Gastroesophageal sphincter (tissue), 3 donors: ENCODE measurements at regions not wholly inside any gene's neighbourhood (a gene's known extent, or its start where the extent isn't known, plus 50 kb on each side); places are given as distances from the start of the nearest gene placed in this dataset.

ENCODE experiments used
- CTCF ChIP-seq, 4 experiments: fragments of 200-600 bp in 2 of 4; fragments of 450-650 bp in 2 of 4; sonication (generic) in 1 of 4; IDR thresholded peaks; one replicate each; pipeline ENCODE4 v1.5.1; 2017 to 2019; ENCODE audit warnings: antibody characterized with exemption in 4 of 4, mild to moderate bottlenecking in 2 of 4, moderate library complexity in 2 of 4
- EP300 ChIP-seq: sonication (generic); formaldehyde crosslinking; IDR thresholded peaks from one replicate; pipeline ENCODE4 v1.6.1; 2017; ENCODE audit warnings: antibody characterized with exemption, mild to moderate bottlenecking

- no peak for TF ChIP-seq CTCF (IDR thresholded peaks at IDR 0.05)
- no peak for TF ChIP-seq EP300
Observed at GRCh38 chr7:54813398-54813797, 54.4 kb upstream of the SEC61G start.
